ENCODE measurements at regions not wholly inside any gene's neighbourhood (a gene's known extent, or its start where the extent isn't known, plus 50 kb on each side); places are given as distances from the start of the nearest gene placed in this dataset.

- H3K4me2 ChIP-seq (ENCODE audit: low read depth, low read length, poor library complexity, severe bottlenecking): no peak overlapping the region
- H3K9ac ChIP-seq (ENCODE audit: low read length): no peak overlapping the region
- H4K20me1 ChIP-seq (ENCODE audit: low read depth, low read length): no peaks in the 10 kb centered on the region
- H3F3A ChIP-seq (ENCODE audit: insufficient read depth): no peaks in the 10 kb centered on the region
- H3K4me3 ChIP-seq (ENCODE audit: insufficient read depth, low read length, poor library complexity, severe bottlenecking): no peak overlapping the region
- H3K27me3 ChIP-seq (ENCODE audit: low read length): no peaks in the 10 kb centered on the region
- no peak overlapping the region for H2AFZ ChIP-seq (ENCODE audit: low read depth, low read length, severe bottlenecking)
- H3K36me3 ChIP-seq (ENCODE audit: low read length): no peaks in the 10 kb centered on the region
- no peaks in the 10 kb centered on the region for H3K79me2 ChIP-seq (ENCODE audit: insufficient read depth, low read length)
- no peak overlapping the region for H3K27ac ChIP-seq (ENCODE audit: low read depth, low read length)
- H3K9me3 ChIP-seq (ENCODE audit: insufficient read depth, low read length): no peaks in the 10 kb centered on the region
- TF ChIP-seq EZH2phosphoT487 (conservative IDR thresholded peaks at IDR 0.05; ENCODE audit: low read length) (no peak), CTCF (IDR thresholded peaks at IDR 0.05; ENCODE audit: insufficient read depth, low read length, poor library complexity, severe bottlenecking) (no peak)
- no peaks in the 10 kb centered on the region for H3K9me2 ChIP-seq (replicated peaks; ENCODE audit: insufficient read depth, low read length)
Measured at GRCh38 chr17:55634702-55635101, 88.0 kb downstream of the TMEM100 start.

DNA sequence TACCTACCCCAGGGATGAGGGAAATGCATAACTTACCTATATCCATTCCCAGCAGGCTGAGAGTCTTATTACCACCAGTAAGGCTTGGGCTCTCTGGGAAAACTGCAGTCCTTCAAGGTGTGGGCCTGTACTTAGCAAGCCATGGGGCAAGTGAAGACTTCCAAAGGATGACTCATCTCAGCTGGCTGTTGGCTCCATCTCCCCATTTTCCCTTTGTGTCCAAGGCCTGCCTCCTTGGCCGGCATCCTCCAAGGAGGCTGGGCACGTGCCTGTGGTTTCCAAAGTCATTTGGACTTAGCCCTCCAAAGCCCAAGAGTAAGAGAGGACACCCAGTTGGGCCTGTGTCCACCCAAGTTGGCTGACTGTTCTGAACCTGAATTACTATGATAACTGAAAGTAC is 89.8 kb downstream of the TMEM100 start:
- Histone ChIP-seq H3F3A (ENCODE audit: insufficient read depth) (no peaks in the 10 kb centered on the region), H3K4me2 (ENCODE audit: low read depth, low read length, poor library complexity, severe bottlenecking) (no peak overlapping the region)

DNA sequence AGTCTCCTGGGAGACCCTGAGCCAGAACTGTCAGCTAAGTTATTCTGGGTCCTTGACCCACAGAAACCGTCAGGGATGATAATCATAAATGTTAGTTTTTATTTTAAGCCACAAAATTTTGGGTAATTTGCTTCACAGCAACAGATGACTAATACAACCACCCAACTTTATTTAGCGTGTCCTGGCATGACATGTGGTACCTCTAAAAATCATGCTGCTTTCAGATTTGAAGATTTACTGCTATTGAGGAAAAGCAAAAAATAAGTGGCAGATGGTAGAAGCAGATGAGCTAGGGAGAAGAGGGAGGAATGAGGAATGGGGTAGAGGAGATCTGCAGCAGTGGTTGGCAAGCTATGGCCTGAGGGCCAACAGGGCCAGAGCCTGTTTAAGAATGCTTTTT is 90.4 kb downstream of the TMEM100 start:
- no peak overlapping the region for H3K27ac ChIP-seq (ENCODE audit: low read depth, low read length)
- no peak overlapping the region for H3K9ac ChIP-seq (ENCODE audit: low read length)
- no peaks in the 10 kb centered on the region for H4K20me1 ChIP-seq (ENCODE audit: low read depth, low read length)
- H2AFZ ChIP-seq (ENCODE audit: low read depth, low read length, severe bottlenecking): no peak overlapping the region
- H3K27me3 ChIP-seq (ENCODE audit: low read length): no peaks in the 10 kb centered on the region
- H3K79me2 ChIP-seq (ENCODE audit: insufficient read depth, low read length): no peaks in the 10 kb centered on the region
- TF ChIP-seq EZH2phosphoT487 (conservative IDR thresholded peaks at IDR 0.05; ENCODE audit: low read length) (no peak), CTCF (IDR thresholded peaks at IDR 0.05; ENCODE audit: insufficient read depth, low read length, poor library complexity, severe bottlenecking) (no peak)
- H3K36me3 ChIP-seq (ENCODE audit: low read length): no peaks in the 10 kb centered on the region
- no peaks in the 10 kb centered on the region for H3K9me2 ChIP-seq (replicated peaks; ENCODE audit: insufficient read depth, low read length)
- H3F3A ChIP-seq (ENCODE audit: insufficient read depth): no peaks in the 10 kb centered on the region
- no peak overlapping the region for H3K4me2 ChIP-seq (ENCODE audit: low read depth, low read length, poor library complexity, severe bottlenecking)
- no peaks in the 10 kb centered on the region for H3K9me3 ChIP-seq (ENCODE audit: insufficient read depth, low read length)
- H3K4me3 ChIP-seq (ENCODE audit: insufficient read depth, low read length, poor library complexity, severe bottlenecking): no peak overlapping the region

More for the DNA sequence above, 89.8 kb downstream of the TMEM100 start:
- no peak overlapping the region for H2AFZ ChIP-seq (ENCODE audit: low read depth, low read length, severe bottlenecking)
- H3K79me2 ChIP-seq (ENCODE audit: insufficient read depth, low read length): no peaks in the 10 kb centered on the region
- no peaks in the 10 kb centered on the region for H3K27me3 ChIP-seq (ENCODE audit: low read length)
- H4K20me1 ChIP-seq (ENCODE audit: low read depth, low read length): no peaks in the 10 kb centered on the region
- no peaks in the 10 kb centered on the region for H3K9me3 ChIP-seq (ENCODE audit: insufficient read depth, low read length)
- no peak overlapping the region for H3K9ac ChIP-seq (ENCODE audit: low read length)
- H3K9me2 ChIP-seq (replicated peaks; ENCODE audit: insufficient read depth, low read length): no peaks in the 10 kb centered on the region
- TF ChIP-seq CTCF (IDR thresholded peaks at IDR 0.05; ENCODE audit: insufficient read depth, low read length, poor library complexity, severe bottlenecking): no peak
- no peak overlapping the region for H3K27ac ChIP-seq (ENCODE audit: low read depth, low read length)
- no peaks in the 10 kb centered on the region for H3K36me3 ChIP-seq (ENCODE audit: low read length)
- no peak overlapping the region for H3K4me3 ChIP-seq (ENCODE audit: insufficient read depth, low read length, poor library complexity, severe bottlenecking)

DNA sequence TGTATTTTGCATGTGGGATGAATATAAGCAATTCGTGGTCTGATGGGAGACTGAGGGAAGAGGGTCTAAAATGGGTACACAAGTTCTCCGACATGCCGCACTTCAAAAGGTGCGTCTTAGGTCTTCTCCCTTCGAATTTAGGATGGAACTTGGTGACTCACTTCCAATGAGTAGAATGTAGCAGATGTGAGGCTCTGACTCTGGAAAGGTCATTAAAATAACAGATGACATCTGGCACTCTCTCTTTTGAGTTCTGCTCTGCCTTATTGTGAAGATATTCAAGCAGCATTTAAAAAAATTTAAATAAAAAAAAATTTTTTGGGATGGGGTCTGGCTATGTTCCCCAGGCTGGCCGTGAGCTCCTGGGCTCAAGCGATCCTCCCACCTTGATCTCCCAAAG is 92.7 kb downstream of the TMEM100 start:
- H3K27me3 ChIP-seq (ENCODE audit: low read length): no peaks in the 10 kb centered on the region
- TF ChIP-seq CTCF (IDR thresholded peaks at IDR 0.05; ENCODE audit: insufficient read depth, low read length, poor library complexity, severe bottlenecking): no peak
- no peak for TF ChIP-seq EZH2phosphoT487 (conservative IDR thresholded peaks at IDR 0.05; ENCODE audit: low read length)
- no peaks in the 10 kb centered on the region for H3K9me3 ChIP-seq (ENCODE audit: insufficient read depth, low read length)
- H3F3A ChIP-seq (ENCODE audit: insufficient read depth): no peaks in the 10 kb centered on the region
- no peak overlapping the region for H3K4me2 ChIP-seq (ENCODE audit: low read depth, low read length, poor library complexity, severe bottlenecking)
- no peaks in the 10 kb centered on the region for H4K20me1 ChIP-seq (ENCODE audit: low read depth, low read length)
- H3K9ac ChIP-seq (ENCODE audit: low read length): no peak overlapping the region
- H2AFZ ChIP-seq (ENCODE audit: low read depth, low read length, severe bottlenecking): no peak overlapping the region
- no peaks in the 10 kb centered on the region for H3K36me3 ChIP-seq (ENCODE audit: low read length)
- H3K27ac ChIP-seq (ENCODE audit: low read depth, low read length): no peak overlapping the region
- no peaks in the 10 kb centered on the region for H3K9me2 ChIP-seq (replicated peaks; ENCODE audit: insufficient read depth, low read length)
- no peak overlapping the region for H3K4me3 ChIP-seq (ENCODE audit: insufficient read depth, low read length, poor library complexity, severe bottlenecking)
- H3K79me2 ChIP-seq (ENCODE audit: insufficient read depth, low read length): no peaks in the 10 kb centered on the region

Data from SU-DHL-6 (cell line).